HCT116 (cell line): ENCODE measurements at regions not wholly inside any gene's neighbourhood (a gene's known extent, or its start where the extent isn't known, plus 50 kb on each side); places are given as distances from the start of the nearest gene placed in this dataset.
"Not testable (repeated sequence)": the region's sequence is repeated elsewhere in the genome, so short reads cannot be mapped to it uniquely, and the experiment has no call there.

Source experiments
- ATAC-seq: fragments of 200-7000 bp; cut with Tn5 transposase; 2 replicates; pipeline ENCODE4 v1.9.1; 2020; ENCODE audit warnings: mild to moderate bottlenecking, moderate library complexity
- BruUV-seq: library from RNA; stranded (reverse); fragments of 400-500 nt; replicated peaks from 2 replicates; lab custom pipeline; 2021; lab: Mats Ljungman, UMichigan
- CTCF ChIA-PET: fragments of 300-600 bp; sonication (Branson Sonifier 250); formaldehyde crosslinking; loops from one replicate; lab custom pipeline; 2021; ENCODE audit warnings: antibody characterized with exemption; lab: Charles Lee
- POLR2A ChIA-PET: fragments of 300-600, 350-600 bp; sonication (Branson Sonifier 250); formaldehyde crosslinking; loops from one replicate; lab custom pipeline; 2021; ENCODE audit warnings: antibody characterized with exemption; lab: Charles Lee
- RAD21 ChIA-PET, 2 experiments: fragments of 300-600 bp; sonication (Branson Sonifier 250); formaldehyde crosslinking; loops; one replicate each; lab custom pipeline; 2023; ENCODE audit warnings: low total read pairs in 2 of 2; ENCODE audit not compliant: uncharacterized antibody in 2 of 2, unreplicated experiment in 2 of 2, low non-redundant PET in 1 of 2; lab: Charles Lee
- DNase-seq: peaks from one replicate; pipeline ENCODE4 v3.0.0-alpha.2; 2010; ENCODE audit warnings: low read depth, low spot score
- H2AFZ ChIP-seq: fragments of 200-600 bp; shearing (Covaris generic), sonication (generic); 2 replicates; pipeline ENCODE4 v1.6.1; 2017; ENCODE audit warnings: low read depth, mixed run types, mixed read lengths, antibody characterized with exemption, low read length; ENCODE audit not compliant: poor library complexity, severe bottlenecking
- H3K27ac ChIP-seq: 2 replicates; pipeline ENCODE4 v1.5.1; 2012; ENCODE audit warnings: low read depth, low read length
- H3K27me3 ChIP-seq: fragments of 200-600 bp; sonication (generic); 2 replicates; pipeline ENCODE4 v1.6.1; 2016; ENCODE audit warnings: mixed run types, low read length, mixed read lengths; ENCODE audit not compliant: insufficient read depth
- H3K36me3 ChIP-seq, 2 experiments: fragments of 200-500 bp in 1 of 2; fragments of 200-600 bp in 1 of 2; sonication (Bioruptor generic) in 1 of 2; sonication (generic) in 1 of 2; 2 replicates each; pipeline versions ENCODE4 v1.5.1 to v1.6.1; 2014 to 2016; ENCODE audit warnings: low read length in 2 of 2, inconsistent platforms in 1 of 2, mixed read lengths in 1 of 2, mixed run types in 1 of 2; ENCODE audit not compliant: insufficient read depth in 2 of 2, control insufficient read depth in 1 of 2
- H3K4me1 ChIP-seq, 2 experiments: fragments of 200-600 bp in 1 of 2; sonication (generic) in 1 of 2; 2 replicates each; pipeline versions ENCODE4 v1.5.1 to v1.6.1; 2012 to 2017; ENCODE audit warnings: low read length in 2 of 2, inconsistent platforms in 1 of 2, mild to moderate bottlenecking in 1 of 2, mixed read lengths in 1 of 2, mixed run types in 1 of 2, moderate library complexity in 1 of 2; ENCODE audit not compliant: insufficient read depth in 2 of 2, control insufficient read depth in 1 of 2
- H3K4me2 ChIP-seq: fragments of 200-600 bp; sonication (generic); 2 replicates; pipeline ENCODE4 v1.6.1; 2017; ENCODE audit warnings: mixed run types, low read length, mixed read lengths
- H3K4me3 ChIP-seq, 2 experiments: fragments of 200-600 bp in 1 of 2; sonication (generic) in 1 of 2; replicated peaks in 1 of 2; 2 replicates each; pipeline ENCODE4 v1.5.1; 2011 to 2016; ENCODE audit warnings: low read length in 2 of 2, control low read depth in 1 of 2, low read depth in 1 of 2, mild to moderate bottlenecking in 1 of 2, mixed read lengths in 1 of 2, mixed run types in 1 of 2
- H3K79me2 ChIP-seq: fragments of 200-600 bp; sonication (generic); 2 replicates; pipeline ENCODE4 v1.6.1; 2017; ENCODE audit warnings: mild to moderate bottlenecking, mixed run types, low read length, moderate library complexity, mixed read lengths; ENCODE audit not compliant: insufficient read depth
- H3K9ac ChIP-seq: fragments of 200-600 bp; sonication (generic); 2 replicates; pipeline ENCODE4 v1.6.1; 2016; ENCODE audit warnings: low read length, mixed read lengths
- H3K9me2 ChIP-seq: fragments of 200-600 bp; sonication (generic), shearing (Covaris generic); 2 replicates; pipeline ENCODE4 v1.6.1; 2017; ENCODE audit warnings: mixed run types, mild to moderate bottlenecking, moderate library complexity; ENCODE audit not compliant: insufficient read depth
- H3K9me3 ChIP-seq, 2 experiments: fragments of 200-500 bp in 1 of 2; fragments of 200-600 bp in 1 of 2; sonication (Bioruptor generic) in 1 of 2; sonication (generic) in 1 of 2; 2 replicates each; pipeline ENCODE4 v1.6.1; 2014 to 2017; ENCODE audit warnings: low read length in 2 of 2, mixed read lengths in 2 of 2, inconsistent platforms in 1 of 2, low read depth in 1 of 2, mild to moderate bottlenecking in 1 of 2, mixed run types in 1 of 2, moderate library complexity in 1 of 2; ENCODE audit not compliant: control insufficient read depth in 1 of 2, insufficient read depth in 1 of 2
- H4K20me1 ChIP-seq: fragments of 200-600 bp; sonication (generic), shearing (Covaris generic); 2 replicates; pipeline ENCODE4 v1.6.1; 2017; ENCODE audit warnings: mixed run types, mild to moderate bottlenecking, moderate library complexity; ENCODE audit not compliant: insufficient read depth
- CBX3 ChIP-seq: IDR thresholded peaks from 2 replicates; pipeline ENCODE4 v1.6.1; 2012; ENCODE audit warnings: low read depth
- EGR1 ChIP-seq: IDR thresholded peaks from 2 replicates; pipeline ENCODE4 v1.6.1; 2012; ENCODE audit warnings: low read depth
- ELF1 ChIP-seq: IDR thresholded peaks from 2 replicates; pipeline ENCODE4 v1.6.1; 2012; ENCODE audit warnings: low read depth, borderline replicate concordance
- EZH2 ChIP-seq: fragments of 200-600 bp; sonication (generic); IDR thresholded peaks from 2 replicates; pipeline ENCODE4 v1.6.1; 2017; ENCODE audit warnings: antibody characterized with exemption, mixed run types
- EZH2phosphoT487 ChIP-seq: fragments of 200-600 bp; IDR thresholded peaks from 2 replicates; pipeline ENCODE4 v1.6.1; 2018; ENCODE audit warnings: antibody characterized with exemption, borderline replicate concordance
- JUND ChIP-seq: IDR thresholded peaks from 2 replicates; pipeline ENCODE4 v1.6.1; 2012
- POLR2A ChIP-seq: IDR thresholded peaks from 2 replicates; pipeline ENCODE4 v1.7.0; 2011; ENCODE audit warnings: borderline replicate concordance; ENCODE audit not compliant: insufficient read depth, insufficient read length; ENCODE audit errors: extremely low read depth
- POLR2AphosphoS5 ChIP-seq: IDR thresholded peaks from 2 replicates; pipeline ENCODE4 v1.6.1; 2011; ENCODE audit warnings: mild to moderate bottlenecking, low read depth, low read length, moderate library complexity
- SIN3A ChIP-seq: IDR thresholded peaks from 2 replicates; pipeline ENCODE4 v1.6.1; 2012; ENCODE audit warnings: low read depth
- SP1 ChIP-seq: IDR thresholded peaks from 2 replicates; pipeline ENCODE4 v1.6.1; 2012; ENCODE audit warnings: low read depth
- ZFX ChIP-seq: fragments of 450-650 bp; IDR thresholded peaks from 2 replicates; pipeline ENCODE4 v1.6.1; 2017
- ZNF274 ChIP-seq: fragments of 200-500 bp; sonication (Bioruptor generic); IDR thresholded peaks from 2 replicates; pipeline ENCODE4 v1.6.1; 2014; ENCODE audit warnings: mild to moderate bottlenecking, low read depth, low read length, inconsistent platforms
- intact Hi-C: fragments of 100-400 bp; cut with micrococcal nuclease; formaldehyde crosslinking; loops from 2 replicates; pipeline ENCODE4 v1.10.0; 2022
- TF ChIP-seq, protein P1 (sequence below): IDR thresholded peaks from 2 replicates; pipeline ENCODE4 v1.6.1; 2011; ENCODE audit warnings: mild to moderate bottlenecking, low read length, moderate library complexity; ENCODE audit not compliant: insufficient replicate concordance; ENCODE audit errors: extremely low read depth
- TF ChIP-seq, protein P2 (sequence below): IDR thresholded peaks from 2 replicates; pipeline ENCODE4 v1.6.1; 2012; ENCODE audit warnings: low read depth

DNA sequence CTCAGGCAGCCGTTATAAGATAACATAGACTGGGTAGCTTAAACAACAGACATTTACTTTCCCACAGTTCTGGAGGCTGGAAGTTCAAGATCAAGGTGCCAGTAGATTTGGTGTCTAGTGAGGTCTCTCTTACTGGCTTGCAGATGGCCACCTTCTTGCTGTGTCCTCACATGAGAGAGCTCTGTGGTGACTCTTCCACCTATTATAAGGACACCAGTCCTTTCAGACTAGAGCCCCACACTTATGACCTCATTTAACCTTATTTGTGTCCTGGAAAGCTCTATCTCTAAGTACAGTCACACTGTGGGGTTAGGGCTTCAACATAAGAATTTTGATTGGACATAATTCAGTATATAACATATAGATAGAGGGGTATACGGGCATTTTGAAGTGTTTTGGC, 245.0 kb downstream of the UTRN start:
- no peak for DNase-seq
- Histone ChIP-seq H3K4me1 (peaks cover 0 to 3% of the 10 kb centered on the region in 2 experiments; a peak in 1 of 4 replicates), H3K9me3 (no peaks in the 10 kb centered on the region), H3K79me2 (no peaks in the 10 kb centered on the region), H3K4me2 (no peak overlapping the region), H4K20me1 (no peaks in the 10 kb centered on the region), H3K27ac (no peak overlapping the region), H3K27me3 (no peaks in the 10 kb centered on the region), H3K4me3 (no peak overlapping the region), H3K9ac (no peak overlapping the region), H3K9me2 (no peaks in the 10 kb centered on the region), H3K36me3 (peaks cover 0 to 7% of the 10 kb centered on the region in 2 experiments; a peak in 1 of 4 replicates), H2AFZ (no peak overlapping the region)
- ChIA-PET RAD21 (no interaction called here), POLR2A (no interaction called here), CTCF (no interaction called here)
- intact Hi-C loops: no loop called here
- no peak for ATAC-seq
- BruUV-seq: no TSS peak
- TF ChIP-seq SP1 (no peak), ELF1 (no peak), JUND (no peak), POLR2AphosphoS5 (no peak), EZH2phosphoT487 (no peak), EZH2 (no peak), SIN3A (no peak), ZFX (no peak), CBX3 (no peak), EGR1 (no peak), POLR2A (no peak), ZNF274 (no peak)
- TF ChIP-seq, protein P1, sequence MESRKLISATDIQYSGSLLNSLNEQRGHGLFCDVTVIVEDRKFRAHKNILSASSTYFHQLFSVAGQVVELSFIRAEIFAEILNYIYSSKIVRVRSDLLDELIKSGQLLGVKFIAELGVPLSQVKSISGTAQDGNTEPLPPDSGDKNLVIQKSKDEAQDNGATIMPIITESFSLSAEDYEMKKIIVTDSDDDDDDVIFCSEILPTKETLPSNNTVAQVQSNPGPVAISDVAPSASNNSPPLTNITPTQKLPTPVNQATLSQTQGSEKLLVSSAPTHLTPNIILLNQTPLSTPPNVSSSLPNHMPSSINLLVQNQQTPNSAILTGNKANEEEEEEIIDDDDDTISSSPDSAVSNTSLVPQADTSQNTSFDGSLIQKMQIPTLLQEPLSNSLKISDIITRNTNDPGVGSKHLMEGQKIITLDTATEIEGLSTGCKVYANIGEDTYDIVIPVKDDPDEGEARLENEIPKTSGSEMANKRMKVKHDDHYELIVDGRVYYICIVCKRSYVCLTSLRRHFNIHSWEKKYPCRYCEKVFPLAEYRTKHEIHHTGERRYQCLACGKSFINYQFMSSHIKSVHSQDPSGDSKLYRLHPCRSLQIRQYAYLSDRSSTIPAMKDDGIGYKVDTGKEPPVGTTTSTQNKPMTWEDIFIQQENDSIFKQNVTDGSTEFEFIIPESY: no peak
- TF ChIP-seq, protein P2, sequence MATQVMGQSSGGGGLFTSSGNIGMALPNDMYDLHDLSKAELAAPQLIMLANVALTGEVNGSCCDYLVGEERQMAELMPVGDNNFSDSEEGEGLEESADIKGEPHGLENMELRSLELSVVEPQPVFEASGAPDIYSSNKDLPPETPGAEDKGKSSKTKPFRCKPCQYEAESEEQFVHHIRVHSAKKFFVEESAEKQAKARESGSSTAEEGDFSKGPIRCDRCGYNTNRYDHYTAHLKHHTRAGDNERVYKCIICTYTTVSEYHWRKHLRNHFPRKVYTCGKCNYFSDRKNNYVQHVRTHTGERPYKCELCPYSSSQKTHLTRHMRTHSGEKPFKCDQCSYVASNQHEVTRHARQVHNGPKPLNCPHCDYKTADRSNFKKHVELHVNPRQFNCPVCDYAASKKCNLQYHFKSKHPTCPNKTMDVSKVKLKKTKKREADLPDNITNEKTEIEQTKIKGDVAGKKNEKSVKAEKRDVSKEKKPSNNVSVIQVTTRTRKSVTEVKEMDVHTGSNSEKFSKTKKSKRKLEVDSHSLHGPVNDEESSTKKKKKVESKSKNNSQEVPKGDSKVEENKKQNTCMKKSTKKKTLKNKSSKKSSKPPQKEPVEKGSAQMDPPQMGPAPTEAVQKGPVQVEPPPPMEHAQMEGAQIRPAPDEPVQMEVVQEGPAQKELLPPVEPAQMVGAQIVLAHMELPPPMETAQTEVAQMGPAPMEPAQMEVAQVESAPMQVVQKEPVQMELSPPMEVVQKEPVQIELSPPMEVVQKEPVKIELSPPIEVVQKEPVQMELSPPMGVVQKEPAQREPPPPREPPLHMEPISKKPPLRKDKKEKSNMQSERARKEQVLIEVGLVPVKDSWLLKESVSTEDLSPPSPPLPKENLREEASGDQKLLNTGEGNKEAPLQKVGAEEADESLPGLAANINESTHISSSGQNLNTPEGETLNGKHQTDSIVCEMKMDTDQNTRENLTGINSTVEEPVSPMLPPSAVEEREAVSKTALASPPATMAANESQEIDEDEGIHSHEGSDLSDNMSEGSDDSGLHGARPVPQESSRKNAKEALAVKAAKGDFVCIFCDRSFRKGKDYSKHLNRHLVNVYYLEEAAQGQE: no peak

DNA sequence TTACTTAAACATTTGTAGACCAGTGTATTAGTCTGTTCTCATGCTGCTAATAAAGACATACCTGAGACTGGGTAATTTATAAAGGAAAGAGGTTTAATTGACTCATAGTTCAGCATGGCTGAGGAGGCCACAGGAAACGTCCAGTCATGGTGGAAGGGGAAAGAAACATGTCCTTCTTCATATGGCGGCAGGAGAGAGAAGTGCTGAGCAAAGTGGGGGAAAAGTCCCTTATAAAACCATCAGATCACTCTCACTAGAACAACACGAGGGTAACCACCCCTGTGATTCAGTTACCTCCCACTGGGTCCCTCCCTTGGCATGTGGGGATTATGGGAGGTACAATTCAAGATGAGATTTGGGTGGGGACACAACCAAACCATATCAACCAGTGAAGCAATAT, 247.1 kb downstream of the UTRN start:
- not testable (repeated sequence) for ATAC-seq

More for the DNA sequence above, 247.1 kb downstream of the UTRN start:
- H3K4me1 ChIP-seq, H2AFZ ChIP-seq, RAD21 ChIA-PET, H4K20me1 ChIP-seq, H3K9ac ChIP-seq, H3K9me3 ChIP-seq, H3K4me2 ChIP-seq, H3K9me2 ChIP-seq, intact Hi-C loops, DNase-seq, H3K27ac ChIP-seq, H3K36me3 ChIP-seq, CTCF ChIA-PET, BruUV-seq, POLR2A ChIA-PET, H3K79me2 ChIP-seq, H3K4me3 ChIP-seq, H3K27me3 ChIP-seq: not testable (repeated sequence)
